ENCODE measurements at regions not wholly inside any gene's neighbourhood (a gene's known extent, or its start where the extent isn't known, plus 50 kb on each side); places are given as distances from the start of the nearest gene placed in this dataset.

- TF ChIP-seq CSDC2 (CRISPR knock-in tag; IDR thresholded peaks at IDR 0.05), result no peak
- TF ChIP-seq, protein P1, sequence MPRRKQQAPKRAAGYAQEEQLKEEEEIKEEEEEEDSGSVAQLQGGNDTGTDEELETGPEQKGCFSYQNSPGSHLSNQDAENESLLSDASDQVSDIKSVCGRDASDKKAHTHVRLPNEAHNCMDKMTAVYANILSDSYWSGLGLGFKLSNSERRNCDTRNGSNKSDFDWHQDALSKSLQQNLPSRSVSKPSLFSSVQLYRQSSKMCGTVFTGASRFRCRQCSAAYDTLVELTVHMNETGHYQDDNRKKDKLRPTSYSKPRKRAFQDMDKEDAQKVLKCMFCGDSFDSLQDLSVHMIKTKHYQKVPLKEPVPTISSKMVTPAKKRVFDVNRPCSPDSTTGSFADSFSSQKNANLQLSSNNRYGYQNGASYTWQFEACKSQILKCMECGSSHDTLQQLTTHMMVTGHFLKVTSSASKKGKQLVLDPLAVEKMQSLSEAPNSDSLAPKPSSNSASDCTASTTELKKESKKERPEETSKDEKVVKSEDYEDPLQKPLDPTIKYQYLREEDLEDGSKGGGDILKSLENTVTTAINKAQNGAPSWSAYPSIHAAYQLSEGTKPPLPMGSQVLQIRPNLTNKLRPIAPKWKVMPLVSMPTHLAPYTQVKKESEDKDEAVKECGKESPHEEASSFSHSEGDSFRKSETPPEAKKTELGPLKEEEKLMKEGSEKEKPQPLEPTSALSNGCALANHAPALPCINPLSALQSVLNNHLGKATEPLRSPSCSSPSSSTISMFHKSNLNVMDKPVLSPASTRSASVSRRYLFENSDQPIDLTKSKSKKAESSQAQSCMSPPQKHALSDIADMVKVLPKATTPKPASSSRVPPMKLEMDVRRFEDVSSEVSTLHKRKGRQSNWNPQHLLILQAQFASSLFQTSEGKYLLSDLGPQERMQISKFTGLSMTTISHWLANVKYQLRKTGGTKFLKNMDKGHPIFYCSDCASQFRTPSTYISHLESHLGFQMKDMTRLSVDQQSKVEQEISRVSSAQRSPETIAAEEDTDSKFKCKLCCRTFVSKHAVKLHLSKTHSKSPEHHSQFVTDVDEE (CRISPR knock-in tag; IDR thresholded peaks at IDR 0.05), result no peak
- no peak for TF ChIP-seq RARB (CRISPR knock-in tag; IDR thresholded peaks at IDR 0.05)
- no peak for TF ChIP-seq POU6F1 (CRISPR knock-in tag; IDR thresholded peaks at IDR 0.05; ENCODE audit: borderline replicate concordance, low read depth)
- no peak for TF ChIP-seq SNAI2 (CRISPR knock-in tag; IDR thresholded peaks at IDR 0.05)
- no peak for TF ChIP-seq ARNTL (CRISPR knock-in tag; IDR thresholded peaks at IDR 0.05; ENCODE audit: borderline replicate concordance, low read depth)
- no peak for TF ChIP-seq TOX (CRISPR knock-in tag; IDR thresholded peaks at IDR 0.05; ENCODE audit: borderline replicate concordance)
- no peak for TF ChIP-seq ZNF565 (CRISPR knock-in tag; conservative IDR thresholded peaks at IDR 0.05; ENCODE audit: low read depth)
- TF ChIP-seq ZFP30 (CRISPR knock-in tag; IDR thresholded peaks at IDR 0.05), result no peak
Measured at GRCh38 chr12:80001562-80001961, 66.7 kb upstream of the PPP1R12A start.

Data from SK-N-SH treated with all-trans-retinoic acid at 6 μM for 48 hours (cell line).